Upper lobe of left lung (tissue), 4 donors: ENCODE measurements at regions not wholly inside any gene's neighbourhood (a gene's known extent, or its start where the extent isn't known, plus 50 kb on each side); places are given as distances from the start of the nearest gene placed in this dataset.

Source experiments
- EP300 ChIP-seq, 4 donors: sonication (generic); formaldehyde crosslinking; IDR thresholded peaks; one replicate each; pipeline ENCODE4 v1.5.1; 2017; ENCODE audit warnings: antibody characterized with exemption in 4 of 4, control low read depth in 2 of 4
- TF ChIP-seq, protein P1 (sequence below), 6 experiments: fragments of 450-650 bp in 4 of 6; fragments of 200-600 bp in 2 of 6; sonication (generic) in 2 of 6; IDR thresholded peaks; one replicate each; pipeline ENCODE4 v1.5.1; 2016 to 2019; ENCODE audit warnings: antibody characterized with exemption in 6 of 6

DNA sequence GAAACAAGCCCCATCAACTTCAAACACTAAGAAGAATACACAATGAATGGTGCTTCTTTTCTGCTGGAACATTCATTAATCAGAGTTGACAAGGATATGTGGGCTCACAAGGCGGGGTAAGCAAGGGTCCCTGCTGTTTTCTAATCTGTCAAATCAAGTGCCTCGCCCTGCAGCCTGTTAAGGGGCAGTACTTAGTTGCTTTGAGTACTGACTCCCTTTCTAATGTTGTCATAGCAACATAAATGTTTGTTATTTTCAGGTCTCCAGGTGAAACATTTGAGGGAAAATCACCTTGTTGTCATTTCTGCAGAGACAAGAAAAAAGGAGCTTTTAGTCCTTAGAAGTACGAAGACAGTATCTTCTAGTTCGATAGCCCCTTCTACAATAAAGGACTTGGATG, 284.7 kb upstream of the PKDCC start:
- TF ChIP-seq, protein P1, sequence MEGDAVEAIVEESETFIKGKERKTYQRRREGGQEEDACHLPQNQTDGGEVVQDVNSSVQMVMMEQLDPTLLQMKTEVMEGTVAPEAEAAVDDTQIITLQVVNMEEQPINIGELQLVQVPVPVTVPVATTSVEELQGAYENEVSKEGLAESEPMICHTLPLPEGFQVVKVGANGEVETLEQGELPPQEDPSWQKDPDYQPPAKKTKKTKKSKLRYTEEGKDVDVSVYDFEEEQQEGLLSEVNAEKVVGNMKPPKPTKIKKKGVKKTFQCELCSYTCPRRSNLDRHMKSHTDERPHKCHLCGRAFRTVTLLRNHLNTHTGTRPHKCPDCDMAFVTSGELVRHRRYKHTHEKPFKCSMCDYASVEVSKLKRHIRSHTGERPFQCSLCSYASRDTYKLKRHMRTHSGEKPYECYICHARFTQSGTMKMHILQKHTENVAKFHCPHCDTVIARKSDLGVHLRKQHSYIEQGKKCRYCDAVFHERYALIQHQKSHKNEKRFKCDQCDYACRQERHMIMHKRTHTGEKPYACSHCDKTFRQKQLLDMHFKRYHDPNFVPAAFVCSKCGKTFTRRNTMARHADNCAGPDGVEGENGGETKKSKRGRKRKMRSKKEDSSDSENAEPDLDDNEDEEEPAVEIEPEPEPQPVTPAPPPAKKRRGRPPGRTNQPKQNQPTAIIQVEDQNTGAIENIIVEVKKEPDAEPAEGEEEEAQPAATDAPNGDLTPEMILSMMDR (IDR thresholded peaks at IDR 0.05), result no peak
- no peak for TF ChIP-seq EP300 (IDR thresholded peaks at IDR 0.05)
